Activated T-cell treated with anti-CD3 and anti-CD28 coated beads, Interleukin-2, amount 50 U/mL, for 72 hours (primary cell): ENCODE measurements at regions not wholly inside any gene's neighbourhood (a gene's known extent, or its start where the extent isn't known, plus 50 kb on each side); places are given as distances from the start of the nearest gene placed in this dataset.

Experiments
- ATAC-seq, 2 donors: fragments of 150-1000 bp; cut with Tn5 transposase; replicated peaks in 1 of 2; 2 replicates each; pipeline ENCODE4 v1.10.0; 2021; ENCODE audit warnings: moderate library complexity in 2 of 2, mild to moderate bottlenecking in 1 of 2
- DNase-seq, 2 donors: peaks; one replicate each; pipeline ENCODE4 v3.0.0; 2021 to 2022; ENCODE audit warnings: mixed read lengths in 1 of 2
- H3K27ac Mint-ChIP-seq: one replicate; pipeline ENCODE4 v1.8.0; 2022; ENCODE audit warnings: mild to moderate bottlenecking, moderate library complexity, mixed read lengths
- H3K27me3 Mint-ChIP-seq: one replicate; pipeline ENCODE4 v1.8.0; 2022; ENCODE audit warnings: low read depth, mixed read lengths
- H3K36me3 Mint-ChIP-seq, 2 donors: one replicate each; pipeline ENCODE4 v1.8.0; 2022; ENCODE audit warnings: mixed read lengths in 2 of 2, mild to moderate bottlenecking in 1 of 2; ENCODE audit not compliant: insufficient read depth in 2 of 2
- H3K4me1 Mint-ChIP-seq: one replicate; pipeline ENCODE4 v1.8.0; 2022; ENCODE audit warnings: low read depth, mixed read lengths
- H3K4me3 Mint-ChIP-seq, 2 donors: one replicate each; pipeline ENCODE4 v1.8.0; 2022; ENCODE audit warnings: mild to moderate bottlenecking in 2 of 2, mixed read lengths in 2 of 2, moderate library complexity in 2 of 2
- H3K9me3 Mint-ChIP-seq, 2 donors: one replicate each; pipeline ENCODE4 v1.8.0; 2022; ENCODE audit warnings: mixed read lengths in 2 of 2

DNA sequence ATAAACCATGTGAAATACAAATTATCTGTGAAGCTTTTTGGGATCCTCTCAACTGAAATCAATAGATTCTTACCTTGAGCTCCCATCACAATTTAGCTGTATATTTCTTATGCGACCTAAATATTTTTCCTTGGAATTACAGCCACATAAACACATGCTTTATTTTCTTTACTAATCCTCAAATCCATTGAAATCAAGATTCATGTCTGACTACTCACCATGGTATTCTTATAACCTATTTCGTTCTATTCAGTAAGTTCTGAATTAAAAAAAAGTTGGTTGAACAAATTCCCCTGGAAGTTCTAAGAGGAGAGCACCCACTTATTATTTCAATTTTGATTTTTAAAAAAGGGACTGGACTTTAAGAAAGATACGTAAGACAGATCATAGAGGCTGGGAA is 292.1 kb upstream of the ATP2B1 start:
- Mint-ChIP-seq H3K4me3 (no peak overlapping the region), H3K36me3 (no peaks in the 10 kb centered on the region)

DNA sequence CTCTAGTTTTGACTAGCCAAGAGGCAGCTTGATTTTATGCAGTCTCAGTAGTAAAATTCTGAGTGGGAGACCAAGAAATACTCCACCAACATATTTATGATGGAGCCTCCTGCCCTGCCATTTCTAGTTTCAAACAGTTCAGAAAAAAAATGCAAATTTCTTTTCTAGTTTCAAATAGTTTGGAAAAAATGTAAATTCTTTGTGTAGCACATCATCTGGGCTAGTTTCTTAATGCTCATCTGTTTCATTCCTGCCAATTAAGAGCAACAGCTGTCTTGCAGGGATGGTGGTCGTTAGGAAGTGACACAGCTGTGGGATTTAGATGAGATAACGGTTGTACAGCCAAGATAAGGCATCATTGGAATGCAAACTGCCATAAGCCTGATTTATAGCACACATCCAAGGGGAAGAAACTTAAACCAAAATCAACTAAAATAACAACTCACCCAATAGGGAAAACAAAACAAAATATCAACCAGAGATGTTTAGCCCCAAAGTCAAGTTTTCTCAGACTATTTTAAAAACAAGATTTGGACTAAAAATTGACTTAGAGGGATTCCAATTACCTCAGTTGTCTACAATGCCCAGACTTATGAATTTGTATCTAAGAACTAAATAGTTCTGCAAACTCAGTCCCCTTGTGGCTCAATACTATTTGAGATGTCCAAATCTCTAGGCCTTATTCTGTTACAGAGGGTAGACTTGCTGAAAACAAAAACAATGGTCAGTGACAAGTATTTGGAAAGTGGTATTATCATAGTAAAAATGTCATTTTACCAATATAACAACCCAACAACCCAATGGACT is 291.3 kb upstream of the ATP2B1 start:
- no peaks in the 10 kb centered on the region for H3K36me3 Mint-ChIP-seq
- no peaks in the 10 kb centered on the region for H3K9me3 Mint-ChIP-seq
- no peak for ATAC-seq
- no peaks in the 10 kb centered on the region for H3K27me3 Mint-ChIP-seq
- H3K4me3 Mint-ChIP-seq = no peak overlapping the region
- no peak overlapping the region for H3K27ac Mint-ChIP-seq
- DNase-seq = no peak
- no peaks in the 10 kb centered on the region for H3K4me1 Mint-ChIP-seq

More for the DNA sequence above, 292.1 kb upstream of the ATP2B1 start:
- H3K27me3 Mint-ChIP-seq = no peaks in the 10 kb centered on the region
- no peaks in the 10 kb centered on the region for H3K4me1 Mint-ChIP-seq
- no peak for ATAC-seq
- no peak for DNase-seq
- H3K9me3 Mint-ChIP-seq = no peaks in the 10 kb centered on the region
- no peak overlapping the region for H3K27ac Mint-ChIP-seq

DNA sequence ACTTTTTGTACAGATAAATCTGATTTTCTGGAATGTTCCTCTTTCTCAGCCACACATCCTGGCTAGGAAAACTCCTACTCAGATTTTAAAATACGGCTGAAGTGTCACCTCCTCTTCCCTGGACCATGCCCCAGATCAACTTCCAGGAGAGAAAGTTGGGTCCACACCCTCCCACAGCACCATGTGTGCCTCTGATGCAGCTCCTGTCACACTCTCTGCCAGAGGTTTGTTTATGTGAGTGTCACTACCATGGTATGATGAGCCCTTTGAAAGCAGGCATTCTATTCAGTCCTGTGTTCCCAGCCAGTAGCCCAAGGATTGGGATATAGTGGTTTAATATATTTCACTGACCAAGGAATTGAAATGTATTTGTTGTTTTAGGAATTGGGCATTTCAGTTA is 287.2 kb upstream of the ATP2B1 start:
- DNase-seq = no peak
- no peaks in the 10 kb centered on the region for H3K9me3 Mint-ChIP-seq
- no peaks in the 10 kb centered on the region for H3K36me3 Mint-ChIP-seq
- no peak overlapping the region for H3K4me3 Mint-ChIP-seq
- H3K27me3 Mint-ChIP-seq = no peaks in the 10 kb centered on the region
- H3K27ac Mint-ChIP-seq = no peak overlapping the region
- H3K4me1 Mint-ChIP-seq = peaks cover 10% of the 10 kb centered on the region
- ATAC-seq = no peak

DNA sequence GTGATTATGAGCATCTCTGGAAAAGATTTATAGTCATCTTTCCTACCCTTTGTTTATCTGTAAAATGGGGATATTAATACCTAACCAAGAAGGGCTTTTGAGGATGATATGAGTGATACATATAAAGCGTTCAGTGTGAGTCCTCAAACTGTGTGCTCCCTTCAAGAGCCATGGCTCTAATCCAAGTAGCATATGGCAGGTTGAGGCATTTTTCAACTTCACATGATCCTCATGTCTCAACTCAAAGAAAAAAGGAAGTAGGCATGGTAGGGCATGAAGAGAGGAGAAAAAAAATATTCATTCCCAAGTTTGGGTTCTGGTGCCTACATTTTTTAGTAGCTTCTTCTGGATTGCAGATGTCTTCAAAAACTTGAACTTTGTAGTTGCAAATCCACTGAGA is 286.3 kb upstream of the ATP2B1 start:
- Mint-ChIP-seq H3K4me1 (peaks cover 10% of the 10 kb centered on the region), H3K4me3 (no peak overlapping the region), H3K9me3 (no peaks in the 10 kb centered on the region), H3K27me3 (no peaks in the 10 kb centered on the region), H3K27ac (no peak overlapping the region), H3K36me3 (no peaks in the 10 kb centered on the region)
- no peak for DNase-seq
- ATAC-seq = no peak

DNA sequence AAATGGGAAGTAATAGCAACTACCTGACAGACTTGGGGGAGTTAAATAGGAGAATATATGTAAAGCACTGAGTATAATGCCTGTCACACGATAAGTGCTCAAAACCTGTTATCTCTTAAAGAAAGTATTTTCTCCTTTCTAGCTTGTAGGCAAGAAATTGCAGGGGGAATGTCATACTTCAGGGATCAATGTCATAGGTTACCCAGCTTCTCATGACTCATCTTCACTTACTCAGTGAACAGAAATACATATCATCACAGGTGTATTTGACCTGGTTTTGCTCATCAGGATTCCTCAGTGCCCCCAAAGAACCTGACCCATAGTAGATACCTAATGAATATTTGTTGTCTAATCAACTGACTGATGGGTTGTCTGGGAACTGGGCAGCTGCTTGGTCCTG is 285.0 kb upstream of the ATP2B1 start:
- Mint-ChIP-seq H3K4me3 (no peak overlapping the region), H3K4me1 (peaks cover 10% of the 10 kb centered on the region), H3K27ac (no peak overlapping the region), H3K36me3 (no peaks in the 10 kb centered on the region), H3K9me3 (no peaks in the 10 kb centered on the region), H3K27me3 (no peaks in the 10 kb centered on the region)
- no peak for ATAC-seq
- no peak for DNase-seq

DNA sequence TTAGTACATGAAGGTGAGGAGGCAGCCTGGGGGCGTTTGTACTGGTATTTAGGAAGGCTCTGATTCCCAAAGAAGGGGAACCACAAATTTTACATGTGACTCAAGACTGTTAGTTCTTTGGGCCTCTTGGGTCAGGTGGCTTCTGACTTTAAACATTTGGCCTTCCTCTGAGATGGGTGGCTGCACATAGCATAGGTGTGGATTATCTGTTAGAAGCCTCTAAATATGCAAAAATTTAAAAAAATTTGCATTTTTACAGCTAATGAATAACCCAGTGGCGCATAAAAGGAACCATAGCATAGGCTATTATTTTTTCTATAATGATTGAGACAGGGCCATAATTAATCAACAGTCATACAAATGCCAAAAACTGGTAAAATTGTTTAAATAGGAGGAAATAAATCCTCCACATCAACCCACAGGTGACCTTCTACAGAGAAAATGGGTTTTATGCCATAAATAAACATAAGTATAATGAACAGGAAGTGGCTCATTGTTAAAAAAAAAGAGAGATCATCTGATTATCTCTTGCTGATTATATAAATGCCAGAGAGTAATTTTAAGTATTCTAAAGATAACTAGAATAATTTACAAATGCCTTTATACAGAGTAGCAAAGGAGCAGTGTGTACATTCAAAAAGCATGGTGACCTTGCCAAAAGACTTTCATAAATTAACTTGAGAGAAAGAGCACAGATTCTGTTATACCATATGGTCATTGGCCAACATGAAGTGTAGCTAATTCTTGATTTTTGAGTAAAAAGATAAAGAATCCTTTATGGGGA is 284.2 kb upstream of the ATP2B1 start:
- H3K4me3 Mint-ChIP-seq = no peak overlapping the region
- no peak for DNase-seq
- H3K27ac Mint-ChIP-seq = no peak overlapping the region
- no peaks in the 10 kb centered on the region for H3K27me3 Mint-ChIP-seq
- no peaks in the 10 kb centered on the region for H3K9me3 Mint-ChIP-seq
- peaks cover 10% of the 10 kb centered on the region for H3K4me1 Mint-ChIP-seq
- H3K36me3 Mint-ChIP-seq = no peaks in the 10 kb centered on the region
- ATAC-seq = no peak

DNA sequence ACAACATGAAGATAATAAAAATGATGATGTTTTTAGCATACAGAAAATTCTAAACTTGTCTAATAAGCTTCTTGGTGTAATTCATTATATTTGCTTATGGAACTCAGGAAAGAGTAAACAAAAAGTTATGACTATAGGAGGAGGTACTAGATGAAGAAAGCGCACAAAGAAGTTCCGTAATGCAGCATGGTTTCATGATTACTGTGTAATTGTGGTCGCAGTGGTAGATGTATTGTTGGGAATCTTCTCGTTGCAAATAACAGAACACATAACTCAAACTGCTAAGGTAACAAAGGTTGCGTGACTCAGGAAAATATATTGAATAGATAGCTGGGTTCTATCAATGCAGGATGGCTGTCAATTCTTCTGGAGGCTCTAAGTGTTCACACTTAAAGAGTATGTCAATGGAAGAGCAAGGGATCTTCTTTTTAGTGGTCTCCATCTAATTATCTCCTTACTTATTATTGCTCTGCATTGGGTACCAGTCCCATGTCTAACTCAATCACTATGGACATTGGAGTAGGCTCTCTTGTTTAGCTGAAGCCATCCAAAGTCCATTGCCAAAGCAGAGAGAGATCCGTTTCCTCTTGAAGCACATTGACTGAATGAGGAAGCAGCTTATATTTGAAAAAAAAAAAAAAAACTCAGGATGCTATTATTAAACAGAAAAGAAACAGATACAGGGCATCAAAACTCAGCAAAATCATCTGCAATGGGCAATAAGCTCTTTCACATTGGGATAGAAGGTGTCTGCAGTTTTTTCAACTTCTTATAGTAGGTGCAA is 283.4 kb upstream of the ATP2B1 start:
- peaks cover 10% of the 10 kb centered on the region for H3K4me1 Mint-ChIP-seq
- no peak overlapping the region for H3K27ac Mint-ChIP-seq
- DNase-seq (no peak), ATAC-seq (peak in 1 of 2 donors; percentile 51)
- H3K4me3 Mint-ChIP-seq = no peak overlapping the region
- H3K36me3 Mint-ChIP-seq = no peaks in the 10 kb centered on the region
- H3K9me3 Mint-ChIP-seq = no peaks in the 10 kb centered on the region
- no peaks in the 10 kb centered on the region for H3K27me3 Mint-ChIP-seq

DNA sequence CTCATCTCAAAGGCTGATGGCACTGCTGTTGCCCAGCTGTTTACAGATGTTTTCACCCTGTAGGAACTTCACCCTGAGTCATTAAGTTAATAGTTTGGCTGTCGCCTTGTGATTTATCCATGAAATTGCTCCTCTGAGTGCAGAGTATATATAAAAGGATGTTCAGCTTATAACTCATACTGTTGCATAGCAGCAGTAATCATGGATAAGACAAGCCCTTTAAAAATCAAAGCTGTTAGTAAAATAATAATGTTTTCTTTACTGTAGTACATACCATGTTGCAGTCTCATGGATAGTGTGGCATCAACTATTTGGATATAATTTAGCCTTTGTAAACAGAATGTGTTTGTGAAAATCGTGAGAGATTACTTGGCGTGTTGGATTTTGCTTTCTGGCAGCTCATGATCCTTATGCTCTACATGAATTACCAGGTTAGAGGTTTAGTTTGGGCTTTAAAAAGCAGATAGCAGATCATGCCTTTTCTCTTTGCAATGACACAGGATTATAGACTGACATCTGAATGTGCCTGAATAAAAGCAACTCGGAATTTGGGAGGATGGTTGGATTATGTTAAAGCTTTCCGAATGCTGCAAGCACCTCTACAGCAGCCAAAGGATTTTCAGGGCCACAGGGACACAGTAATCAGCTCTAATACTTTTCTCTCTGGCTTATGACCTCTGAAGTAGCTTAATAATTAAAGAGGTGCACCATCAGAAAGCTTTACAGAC is 279.7 kb upstream of the ATP2B1 start:
- ATAC-seq (no peak), DNase-seq (no peak)
- H3K4me1 Mint-ChIP-seq = peaks cover 10% of the 10 kb centered on the region
- H3K27me3 Mint-ChIP-seq = no peaks in the 10 kb centered on the region
- H3K36me3 Mint-ChIP-seq = no peaks in the 10 kb centered on the region
- H3K27ac Mint-ChIP-seq = no peak overlapping the region
- no peaks in the 10 kb centered on the region for H3K9me3 Mint-ChIP-seq
- H3K4me3 Mint-ChIP-seq = no peak overlapping the region

DNA sequence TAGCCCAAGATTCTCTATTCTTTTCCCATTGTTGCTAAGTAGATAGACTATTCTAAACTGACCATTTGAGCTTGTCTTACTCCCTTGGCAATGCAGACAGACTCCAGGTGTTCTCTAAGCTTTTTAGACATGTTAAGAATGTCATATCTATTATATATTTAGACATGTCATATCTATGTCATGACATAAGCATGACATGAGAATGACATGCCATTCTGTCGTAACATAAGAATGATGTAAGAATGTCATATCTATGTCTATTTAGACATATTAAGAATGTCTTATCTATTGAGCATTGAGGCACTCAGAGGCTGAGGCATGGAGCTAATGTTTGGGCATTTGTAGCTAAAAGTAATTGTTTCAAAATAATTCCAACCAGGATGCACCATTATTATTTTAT is 277.3 kb upstream of the ATP2B1 start:
- H3K36me3 Mint-ChIP-seq = no peaks in the 10 kb centered on the region
- H3K27ac Mint-ChIP-seq = no peak overlapping the region
- DNase-seq = no peak
- H3K4me3 Mint-ChIP-seq = no peak overlapping the region
- no peaks in the 10 kb centered on the region for H3K27me3 Mint-ChIP-seq
- ATAC-seq = no peak
- H3K4me1 Mint-ChIP-seq = no peaks in the 10 kb centered on the region
- no peaks in the 10 kb centered on the region for H3K9me3 Mint-ChIP-seq

DNA sequence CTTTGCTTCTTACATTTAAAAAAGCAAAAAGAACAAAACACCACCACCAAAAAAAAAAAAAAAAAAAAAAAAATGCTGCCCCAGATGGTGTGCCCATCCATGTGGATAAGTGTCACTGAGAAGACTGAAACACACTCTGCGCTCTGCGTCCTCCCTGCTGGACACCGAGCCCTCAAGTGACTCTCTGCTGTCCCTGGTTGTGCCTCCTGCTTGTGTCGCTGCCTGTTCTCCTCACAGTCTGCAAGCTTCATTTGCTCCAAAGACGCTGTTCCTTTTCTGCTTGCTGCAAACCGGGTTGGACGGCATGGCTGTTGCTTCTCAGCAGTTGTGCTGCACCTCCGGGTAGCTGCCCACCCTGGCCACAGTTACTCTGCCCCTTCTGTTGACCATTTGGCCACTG is 276.2 kb upstream of the ATP2B1 start:
- Mint-ChIP-seq H3K36me3 (no peaks in the 10 kb centered on the region), H3K4me1 (no peaks in the 10 kb centered on the region), H3K4me3 (no peak overlapping the region), H3K9me3 (no peaks in the 10 kb centered on the region), H3K27ac (no peak overlapping the region), H3K27me3 (no peaks in the 10 kb centered on the region)
- ATAC-seq (no peak), DNase-seq (no peak)

DNA sequence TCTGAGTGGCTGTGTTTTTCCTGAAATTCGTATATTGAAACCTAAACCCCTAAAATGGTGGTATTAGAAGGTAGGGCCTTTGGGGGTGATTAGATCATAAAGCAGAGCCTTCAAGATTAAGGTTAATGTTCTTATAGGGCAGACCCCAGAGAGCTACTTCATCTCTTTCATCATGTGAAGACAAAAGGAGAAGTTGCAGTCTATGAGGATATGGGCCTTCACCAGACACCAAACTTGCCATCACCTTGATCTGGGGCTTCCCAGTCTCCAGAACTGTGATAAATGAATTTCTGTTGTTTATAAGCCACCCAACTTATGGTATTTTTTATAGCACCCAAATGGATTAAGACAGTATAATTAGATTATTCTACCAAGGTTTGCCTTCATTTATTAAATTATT is 275.0 kb upstream of the ATP2B1 start:
- no peak overlapping the region for H3K27ac Mint-ChIP-seq
- no peaks in the 10 kb centered on the region for H3K36me3 Mint-ChIP-seq
- DNase-seq (no peak), ATAC-seq (no peak)
- H3K4me3 Mint-ChIP-seq = no peak overlapping the region
- H3K9me3 Mint-ChIP-seq = no peaks in the 10 kb centered on the region
- H3K4me1 Mint-ChIP-seq = no peaks in the 10 kb centered on the region
- H3K27me3 Mint-ChIP-seq = no peaks in the 10 kb centered on the region

DNA sequence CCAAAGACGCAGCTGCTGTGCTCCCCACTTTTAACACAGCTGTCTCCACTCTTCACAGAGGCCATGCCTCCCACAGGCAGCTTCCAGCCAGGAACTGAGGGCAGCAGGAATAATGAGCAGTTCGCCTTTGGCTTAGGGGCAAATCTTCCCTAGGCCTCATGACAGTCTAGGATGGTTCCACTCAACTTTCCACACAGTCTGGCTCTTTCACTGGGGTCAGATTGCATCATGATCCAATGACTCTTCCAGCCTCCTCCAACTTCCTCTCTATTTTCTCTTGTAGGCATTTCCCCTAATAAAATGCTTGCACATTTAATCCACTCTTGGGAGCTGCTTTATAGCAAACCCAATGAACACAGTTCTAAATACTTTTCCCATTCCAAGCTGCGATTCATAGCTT is 271.6 kb upstream of the ATP2B1 start:
- peaks cover 3% of the 10 kb centered on the region for H3K4me1 Mint-ChIP-seq
- no peak overlapping the region for H3K4me3 Mint-ChIP-seq
- ATAC-seq = no peak

More for the DNA sequence above, 271.6 kb upstream of the ATP2B1 start:
- H3K36me3 Mint-ChIP-seq = no peaks in the 10 kb centered on the region
- no peaks in the 10 kb centered on the region for H3K27me3 Mint-ChIP-seq
- H3K9me3 Mint-ChIP-seq = no peaks in the 10 kb centered on the region
- no peak for DNase-seq
- H3K27ac Mint-ChIP-seq = no peak overlapping the region
